ENCODE measurements at regions not wholly inside any gene's neighbourhood (a gene's known extent, or its start where the extent isn't known, plus 50 kb on each side); places are given as distances from the start of the nearest gene placed in this dataset.
"Not testable (repeated sequence)": the region's sequence is repeated elsewhere in the genome, so short reads cannot be mapped to it uniquely, and the experiment has no call there.

GRCh38 chr14:104249706-104250105 lies 111.3 kb downstream of the KIF26A start:
- DNase-seq (ENCODE audit: low spot score): no peak

- DNase-seq (ENCODE audit: low spot score): no peak
Observed at GRCh38 chr14:104250175-104250574, 111.8 kb downstream of the KIF26A start.

GRCh38 chr14:104252256-104253215 lies 114.1 kb downstream of the KIF26A start:
- DNase-seq (ENCODE audit: low spot score): no peak

- no peak for DNase-seq (ENCODE audit: low spot score)
Observed at GRCh38 chr14:104253223-104253822, 114.9 kb downstream of the KIF26A start.

GRCh38 chr14:104253901-104254353 lies 115.5 kb downstream of the KIF26A start:
- no peak for DNase-seq (ENCODE audit: low spot score)

GRCh38 chr14:104254735-104255400 lies 116.5 kb downstream of the KIF26A start:
- DNase-seq (ENCODE audit: low spot score): no peak

- DNase-seq (ENCODE audit: low spot score): no peak
Observed at GRCh38 chr14:104256025-104256424, 117.6 kb downstream of the KIF26A start.

- DNase-seq (ENCODE audit: low spot score): no peak
Observed at GRCh38 chr14:104262515-104263514, 124.4 kb downstream of the KIF26A start.

- no peak for DNase-seq (ENCODE audit: low spot score)
Observed at GRCh38 chr14:104263675-104264358, 125.4 kb downstream of the KIF26A start.

- DNase-seq (ENCODE audit: low spot score): no peak
Observed at GRCh38 chr14:104264495-104265265, 126.3 kb downstream of the KIF26A start.

- no peak for DNase-seq (ENCODE audit: low spot score)
Observed at GRCh38 chr14:104265918-104266630, 127.7 kb downstream of the KIF26A start.

- DNase-seq (ENCODE audit: low spot score): no peak
Observed at GRCh38 chr14:104266631-104267575, 128.5 kb downstream of the KIF26A start.

GRCh38 chr14:104267895-104268294 lies 129.5 kb downstream of the KIF26A start:
- DNase-seq (ENCODE audit: low spot score): no peak

- DNase-seq (ENCODE audit: low spot score): no peak
Observed at GRCh38 chr14:104268295-104268694, 129.9 kb downstream of the KIF26A start.

GRCh38 chr14:104268725-104269436 lies 130.5 kb downstream of the KIF26A start:
- no peak for DNase-seq (ENCODE audit: low spot score)

GRCh38 chr14:104269511-104270241 lies 131.3 kb downstream of the KIF26A start:
- not testable (repeated sequence) for DNase-seq (ENCODE audit: low spot score)

- DNase-seq (ENCODE audit: low spot score): no peak
Observed at GRCh38 chr14:104271391-104271790, 133.0 kb downstream of the KIF26A start.

Measured in pons (tissue), 1 donor.